NCI-H446 (cell line): ENCODE measurements at regions not wholly inside any gene's neighbourhood (a gene's known extent, or its start where the extent isn't known, plus 50 kb on each side); places are given as distances from the start of the nearest gene placed in this dataset.
"Not testable (repeated sequence)": the region's sequence is repeated elsewhere in the genome, so short reads cannot be mapped to it uniquely, and the experiment has no call there.

ENCODE experiments used
- DNase-seq, 2 experiments: peaks; one replicate each; lab custom pipeline; 2025; lab: John Stamatoyannopoulos, UW

GRCh38 chr6:141077355-141078333 is 1055.1 kb upstream of the GJE1 start:
- no peak for DNase-seq

- DNase-seq = no peak
These were observed 1075.0 kb upstream of the GJE1 start for GRCh38 chr6:141057761-141058160.

GRCh38 chr6:141056945-141057625 is 1075.6 kb upstream of the GJE1 start:
- DNase-seq = no peak

DNA sequence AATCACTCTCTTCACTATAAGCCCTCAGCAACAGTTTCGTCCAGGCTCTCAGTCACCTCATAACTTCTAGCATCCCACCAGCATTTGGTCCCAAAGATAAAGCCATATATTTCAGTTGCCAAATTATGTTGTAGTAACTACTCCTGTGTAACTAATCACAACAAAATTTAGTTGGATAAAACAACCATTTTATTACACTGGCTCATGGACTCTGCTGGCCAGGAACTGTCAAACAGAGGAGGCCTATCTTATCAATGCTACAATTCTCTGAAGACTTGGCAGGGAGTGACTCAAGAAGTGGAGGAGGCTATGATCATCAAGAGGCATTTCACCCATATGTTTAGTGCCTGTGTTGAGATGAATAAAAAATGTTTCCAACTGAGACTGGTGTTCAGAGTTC is 1082.3 kb upstream of the GJE1 start:
- DNase-seq = no peak

DNA sequence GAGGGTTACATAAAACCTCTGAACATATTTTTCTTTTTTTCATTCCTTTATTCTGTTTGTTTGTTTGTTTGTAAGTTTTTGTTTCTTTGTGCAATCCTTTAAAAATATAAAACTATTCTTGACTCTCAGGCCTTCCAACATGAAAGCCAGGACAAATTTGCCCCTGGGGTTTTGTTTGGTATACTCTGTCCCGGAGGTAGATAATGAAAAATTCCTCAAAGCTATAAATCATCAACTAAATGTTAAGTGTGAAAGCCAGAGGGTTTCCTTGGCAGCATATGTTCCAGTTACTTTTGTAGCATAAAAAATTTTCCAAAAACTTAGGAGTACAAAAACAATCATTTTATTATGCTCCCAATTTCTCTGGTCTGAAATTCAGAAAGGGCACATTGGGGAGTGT is 1084.3 kb upstream of the GJE1 start:
- DNase-seq = no peak

GRCh38 chr6:141046496-141046895 is 1086.2 kb upstream of the GJE1 start:
- DNase-seq = not testable (repeated sequence)

GRCh38 chr6:141041596-141042087 is 1091.1 kb upstream of the GJE1 start:
- no peak for DNase-seq

- peak in 1 of 2 experiments; percentile 5 for DNase-seq
These were observed 1097.2 kb upstream of the GJE1 start for GRCh38 chr6:141035312-141036200.

- no peak for DNase-seq
These were observed 1099.6 kb upstream of the GJE1 start for GRCh38 chr6:141033101-141033500.

GRCh38 chr6:141029908-141030307 is 1102.8 kb upstream of the GJE1 start:
- DNase-seq = no peak

GRCh38 chr6:141028791-141029280 is 1103.9 kb upstream of the GJE1 start:
- DNase-seq = peak in 1 of 2 experiments; percentile 3

GRCh38 chr6:141026504-141026903 is 1106.2 kb upstream of the GJE1 start:
- no peak for DNase-seq

DNA sequence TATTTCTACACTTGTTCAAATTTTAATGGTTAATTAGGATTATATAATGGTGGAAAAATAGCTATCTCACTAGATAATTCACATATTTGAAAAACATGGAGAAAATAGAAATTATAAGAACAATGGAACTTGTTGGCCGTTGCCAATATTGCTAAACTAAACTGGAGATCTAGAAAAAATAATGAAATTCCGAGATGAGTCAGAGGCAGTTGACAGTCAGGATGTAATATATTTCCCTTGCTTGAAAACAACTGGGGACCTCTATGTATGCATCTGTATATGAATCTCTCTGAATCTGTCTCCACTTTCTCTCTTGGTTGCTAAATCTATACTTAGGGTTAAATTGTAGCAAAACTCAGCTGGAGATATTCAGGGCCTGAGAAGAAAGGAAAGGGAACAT is 1108.2 kb upstream of the GJE1 start:
- DNase-seq = no peak

GRCh38 chr6:141017941-141018340 is 1114.8 kb upstream of the GJE1 start:
- DNase-seq = no peak

GRCh38 chr6:141000917-141001316 is 1131.8 kb upstream of the GJE1 start:
- no peak for DNase-seq

DNA sequence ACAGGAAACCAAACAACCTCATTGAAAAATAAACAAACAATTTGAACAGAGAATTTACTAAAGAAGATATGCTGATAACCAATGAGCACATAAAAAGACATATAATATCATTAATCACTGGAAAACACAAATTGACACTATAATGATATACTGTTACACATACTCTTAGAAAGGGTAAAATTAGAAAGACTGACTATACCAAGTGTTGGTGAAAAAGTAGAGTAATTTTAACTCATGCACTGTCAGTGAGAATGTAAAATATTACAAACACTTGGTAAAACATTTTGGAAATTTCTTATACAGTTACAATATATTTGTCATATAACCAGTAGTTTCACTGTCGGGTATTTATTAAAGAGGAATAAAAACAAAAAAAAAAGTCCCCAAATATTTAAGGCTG is 1139.2 kb upstream of the GJE1 start:
- DNase-seq = no peak

DNA sequence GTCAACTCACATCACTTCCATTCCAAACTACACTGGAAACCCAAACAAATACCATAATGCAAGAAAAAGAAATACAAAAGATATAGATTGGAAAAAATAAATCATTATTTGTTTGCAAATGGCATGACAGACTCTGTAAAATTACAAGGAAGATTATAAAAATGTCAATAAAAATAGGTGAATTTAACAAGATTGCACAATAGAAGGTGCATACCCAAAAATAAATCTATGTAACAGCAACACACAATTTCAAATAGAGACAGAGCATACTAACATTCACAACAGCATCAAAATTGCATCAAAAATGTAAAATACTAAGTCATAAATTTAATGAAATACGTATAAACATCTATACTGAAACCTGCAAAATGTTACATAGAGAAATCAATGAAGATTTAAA is 1140.0 kb upstream of the GJE1 start:
- no peak for DNase-seq

DNA sequence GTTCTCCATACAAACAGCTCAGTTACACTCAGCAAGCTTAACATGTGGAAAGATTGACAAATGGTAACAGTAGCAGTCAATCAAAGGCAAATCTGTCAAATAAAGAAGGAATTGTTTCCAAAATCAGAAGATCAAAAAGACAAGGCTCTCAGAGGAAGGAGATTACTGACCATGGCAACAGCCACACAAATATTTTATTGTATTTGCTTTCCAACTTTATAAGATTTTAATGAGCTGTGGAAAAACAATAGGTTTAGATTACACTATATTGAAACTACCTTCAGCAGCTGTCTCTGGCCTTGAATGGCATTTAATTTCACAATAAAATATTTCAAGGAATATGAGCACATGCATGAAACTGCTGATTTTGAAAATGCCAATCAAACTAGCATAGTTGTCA is 1143.9 kb upstream of the GJE1 start:
- DNase-seq = no peak

DNA sequence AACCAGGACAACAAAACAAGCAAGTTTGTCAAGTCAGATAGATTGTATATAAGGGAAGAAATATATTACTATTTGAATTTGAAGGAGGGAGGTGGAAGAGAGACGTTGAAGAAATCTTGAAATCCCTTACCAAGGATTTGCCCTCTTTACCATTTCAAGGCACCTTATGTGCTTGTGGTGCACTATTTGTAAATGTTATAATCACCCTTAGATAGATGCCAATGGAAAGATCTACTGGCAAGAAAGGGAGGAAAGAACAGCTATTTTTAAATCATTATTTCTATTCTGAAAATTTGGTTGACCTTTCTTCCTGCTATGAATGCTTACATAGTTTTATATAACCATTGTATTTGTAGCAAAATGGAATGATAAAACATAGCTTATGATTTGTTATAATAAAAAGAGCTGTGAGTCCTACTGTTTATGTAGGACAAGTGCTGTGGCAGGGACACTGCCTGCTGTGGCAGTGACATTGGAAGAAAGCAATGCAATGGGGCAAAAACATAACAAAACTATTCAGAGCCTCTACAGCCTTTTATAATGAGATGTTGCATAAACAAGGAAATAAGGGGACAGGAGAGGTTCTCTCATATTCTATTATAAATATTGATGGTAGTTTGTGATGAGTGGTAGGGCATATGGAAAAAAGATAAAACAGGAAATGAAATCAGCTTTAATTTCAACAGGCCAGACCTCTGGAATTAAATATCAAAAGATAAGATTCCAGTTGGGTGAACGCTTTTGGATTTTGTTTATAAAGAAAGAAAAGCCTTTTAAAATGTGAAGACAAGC is 1145.2 kb upstream of the GJE1 start:
- DNase-seq = no peak

DNA sequence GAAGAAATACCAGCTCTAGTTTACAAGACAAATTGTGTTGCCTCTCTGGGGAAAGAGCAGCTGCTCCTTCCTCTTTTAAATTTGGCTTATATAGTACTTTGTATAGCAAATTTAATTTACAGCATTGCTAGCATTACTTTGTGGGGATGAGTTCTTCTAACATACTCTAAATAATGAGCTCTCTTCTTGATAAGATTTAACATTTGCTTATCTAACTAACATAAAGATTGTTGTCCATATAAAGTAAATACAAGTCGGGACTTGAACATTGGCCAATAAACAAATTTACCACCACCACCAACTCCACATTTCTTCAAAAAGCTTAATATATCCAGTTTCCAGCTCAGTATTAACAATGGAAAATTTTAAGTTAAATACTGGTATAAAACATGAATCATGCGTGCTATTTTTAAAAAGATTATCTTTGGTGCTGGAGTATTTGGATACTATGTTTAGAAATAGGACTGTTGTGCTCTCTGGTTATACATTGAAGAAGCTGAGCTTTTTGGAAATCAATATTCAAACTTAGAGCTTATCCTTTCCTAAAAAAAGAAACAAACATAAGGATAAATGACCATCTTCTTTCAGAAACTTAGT is 1146.9 kb upstream of the GJE1 start:
- no peak for DNase-seq
